DMS 273 (cell line): ENCODE measurements at regions not wholly inside any gene's neighbourhood (a gene's known extent, or its start where the extent isn't known, plus 50 kb on each side); places are given as distances from the start of the nearest gene placed in this dataset.

Experiments used
- DNase-seq: peaks from one replicate; lab custom pipeline; 2025; ENCODE audit not compliant: unreplicated experiment; lab: John Stamatoyannopoulos, UW

DNA sequence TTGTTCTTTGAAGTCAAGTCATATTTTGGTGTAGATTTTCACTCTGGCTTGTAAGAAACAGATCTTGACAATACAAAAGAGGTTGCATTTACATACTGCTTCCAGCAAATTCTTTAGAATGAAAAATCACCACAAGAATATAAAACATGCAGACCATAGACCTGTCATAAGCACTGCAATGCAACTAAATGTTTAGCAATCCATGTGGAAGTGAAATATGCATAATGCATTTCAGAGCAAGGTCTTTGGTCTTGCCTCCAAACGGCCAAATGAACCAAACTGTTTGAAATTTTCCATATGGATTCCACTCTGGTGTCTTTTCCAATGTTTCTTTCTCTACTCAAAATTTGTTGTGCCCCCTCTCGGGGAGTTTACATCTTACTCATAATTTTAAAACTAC is 271.0 kb upstream of the CDH20 start:
- no peak for DNase-seq

DNA sequence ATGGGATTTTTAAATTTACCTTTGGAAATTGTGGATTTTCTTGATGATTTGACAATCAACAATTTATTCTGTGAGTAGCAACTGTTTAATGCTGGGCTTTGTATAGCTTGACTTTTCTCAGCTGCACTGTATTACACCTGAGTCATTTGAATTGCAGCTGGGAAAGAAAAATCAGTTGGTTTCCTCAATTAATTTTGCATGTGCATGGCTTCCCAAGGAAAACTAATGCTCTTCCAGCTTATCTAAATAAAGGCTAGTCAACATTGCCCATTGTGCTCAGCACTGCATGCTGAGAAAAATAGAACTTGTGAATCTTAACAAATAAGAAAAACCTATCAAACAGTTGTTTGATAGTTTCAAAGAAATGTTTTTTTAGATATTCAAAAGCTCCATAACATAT is 268.3 kb upstream of the CDH20 start:
- DNase-seq = no peak

DNA sequence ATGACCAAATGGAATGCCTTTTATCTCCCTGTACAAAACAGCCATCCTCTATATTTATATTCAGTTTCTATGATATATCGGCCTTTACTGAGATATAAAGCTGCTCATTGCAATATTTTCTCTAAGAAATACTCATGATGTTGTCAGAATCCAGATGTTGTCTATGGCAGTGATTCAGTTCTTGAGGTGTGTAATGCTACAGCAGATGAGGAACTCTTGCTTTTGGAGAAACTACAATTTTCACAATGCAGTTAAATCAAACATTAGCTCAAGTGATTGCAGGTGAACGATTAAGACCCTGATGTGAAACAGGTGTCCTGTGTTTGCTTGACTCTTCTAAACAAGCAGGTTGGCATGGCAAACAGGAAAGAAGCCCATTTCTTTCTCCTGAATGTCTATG is 256.2 kb upstream of the CDH20 start:
- DNase-seq = no peak

DNA sequence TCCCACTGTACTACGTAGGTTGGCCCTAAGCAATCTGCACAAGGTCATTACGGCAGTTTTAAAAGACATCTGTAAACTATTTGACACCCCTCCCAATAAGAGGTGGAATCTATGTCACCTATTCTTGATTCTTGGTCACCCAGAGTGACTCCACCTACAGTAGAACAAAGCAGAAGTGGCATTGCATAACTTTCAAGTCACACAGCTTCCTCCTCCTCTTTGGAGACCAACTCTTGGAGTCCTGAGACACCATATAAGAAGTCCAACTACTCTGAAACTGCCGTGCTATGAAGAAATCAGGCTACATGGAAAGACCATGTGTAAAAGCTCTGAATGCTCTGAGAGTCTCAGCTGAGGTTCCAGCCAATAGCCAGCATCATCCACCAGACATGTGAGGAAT is 253.5 kb upstream of the CDH20 start:
- DNase-seq = no peak

DNA sequence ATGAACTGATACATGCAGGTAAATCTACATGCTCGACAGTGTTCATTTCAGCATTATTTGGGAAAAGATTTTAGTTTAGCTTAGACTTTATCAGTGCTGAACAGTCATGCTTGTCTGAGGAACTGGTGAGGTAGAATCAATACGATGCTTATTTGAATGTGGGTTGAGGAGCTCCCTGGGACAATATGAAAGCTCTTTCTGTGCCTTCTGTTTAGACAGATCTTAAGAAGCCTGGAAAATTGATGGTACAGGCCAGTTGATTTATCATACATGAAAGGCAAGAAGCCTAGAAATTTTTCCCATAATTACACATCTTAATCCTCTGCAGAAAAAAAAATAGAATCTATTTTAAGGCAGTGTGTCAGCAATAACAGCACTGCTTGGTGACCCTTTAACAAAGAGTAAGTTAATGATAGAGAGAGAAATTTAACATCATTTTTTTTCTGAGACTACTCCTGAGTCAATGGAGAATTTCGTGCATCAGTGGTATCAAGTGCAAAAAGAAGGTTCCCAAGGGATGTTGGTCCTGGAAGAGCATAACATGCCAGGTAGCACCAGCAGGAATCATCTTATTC is 252.2 kb upstream of the CDH20 start:
- no peak for DNase-seq

DNA sequence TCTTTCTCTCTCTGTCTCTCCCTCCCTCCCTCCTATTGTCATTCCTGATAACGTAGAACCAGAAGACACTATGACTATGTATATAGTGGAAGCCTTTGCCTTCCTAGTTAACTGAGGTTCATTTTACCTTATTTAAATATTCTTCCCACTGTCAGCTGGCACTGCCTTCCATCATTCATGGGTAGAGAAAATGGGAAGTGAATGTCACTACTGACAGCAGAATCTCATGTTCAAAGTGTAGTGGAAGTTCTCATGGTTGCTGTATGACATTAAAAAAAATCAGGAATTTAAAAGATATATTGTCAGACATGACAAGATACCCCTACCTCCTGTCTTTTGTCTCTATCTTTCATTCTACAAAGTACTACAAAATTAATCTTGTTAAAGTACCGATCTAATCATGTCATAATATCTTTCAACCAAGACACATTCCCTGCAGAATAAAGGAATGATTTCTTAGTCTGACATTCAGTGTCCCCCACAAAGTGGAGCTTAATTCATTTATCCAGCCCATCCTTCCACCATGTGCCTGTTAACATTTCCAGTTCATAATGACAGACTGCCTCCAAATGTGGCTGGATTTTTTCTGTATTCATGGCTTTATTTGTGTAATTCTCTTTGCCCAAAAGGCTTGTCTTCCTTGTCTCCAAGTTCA is 250.1 kb upstream of the CDH20 start:
- DNase-seq = no peak

DNA sequence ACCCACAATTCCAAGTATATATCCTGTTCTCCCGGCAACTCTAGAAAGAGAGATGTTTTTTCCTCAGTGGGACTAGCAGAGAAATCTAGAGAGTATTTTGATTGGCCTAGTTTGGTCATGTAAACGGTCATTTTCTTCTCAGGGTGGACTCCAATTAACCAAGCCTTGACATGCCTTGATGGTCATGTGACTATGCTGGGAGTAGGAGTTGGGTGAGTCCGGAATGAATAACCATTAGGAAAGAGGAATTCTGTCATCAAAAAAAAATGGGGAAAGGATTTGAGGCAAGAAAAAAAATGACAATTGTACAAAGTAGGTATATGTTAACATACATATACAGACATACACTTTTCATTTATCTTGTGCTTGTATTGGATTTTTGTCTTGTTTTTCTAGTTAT is 248.2 kb upstream of the CDH20 start:
- DNase-seq = no peak

DNA sequence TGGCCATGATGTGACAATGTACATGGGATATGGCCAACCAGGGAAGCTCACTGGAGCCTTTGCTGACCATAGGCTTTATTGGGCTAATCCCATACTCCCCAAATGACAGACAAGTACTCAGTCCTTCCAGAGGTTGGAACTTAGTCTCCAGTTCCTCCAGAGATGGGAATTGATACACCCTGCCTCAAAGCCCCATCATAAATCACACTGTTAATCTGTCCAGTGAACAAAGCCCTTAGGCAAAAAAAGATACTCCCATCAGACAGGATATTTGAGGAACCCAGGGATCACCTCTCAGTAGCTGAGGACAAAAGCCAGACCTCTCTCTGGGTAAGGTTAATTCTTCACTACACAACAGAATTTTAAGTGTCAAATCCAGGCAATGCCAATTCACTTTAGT is 247.5 kb upstream of the CDH20 start:
- DNase-seq = no peak

DNA sequence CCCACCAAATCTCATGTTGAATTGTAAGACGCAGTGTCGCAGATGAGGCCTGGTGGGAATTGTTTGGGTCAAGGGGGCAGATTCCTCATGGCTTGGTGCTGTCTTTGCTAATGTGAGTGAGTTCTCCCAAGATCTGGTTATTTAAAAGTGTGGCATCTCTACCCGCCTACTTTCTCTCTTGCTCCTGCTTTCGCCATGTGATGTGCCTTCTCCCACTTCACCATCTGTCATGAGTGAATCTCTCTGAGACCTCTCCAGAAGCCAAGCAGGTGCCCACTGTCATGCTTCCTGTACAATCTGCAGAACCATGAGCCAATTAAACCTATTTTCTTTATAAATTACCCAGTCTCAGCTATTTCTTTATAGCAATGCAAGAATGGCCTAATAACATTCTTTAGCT is 246.6 kb upstream of the CDH20 start:
- DNase-seq = no peak

DNA sequence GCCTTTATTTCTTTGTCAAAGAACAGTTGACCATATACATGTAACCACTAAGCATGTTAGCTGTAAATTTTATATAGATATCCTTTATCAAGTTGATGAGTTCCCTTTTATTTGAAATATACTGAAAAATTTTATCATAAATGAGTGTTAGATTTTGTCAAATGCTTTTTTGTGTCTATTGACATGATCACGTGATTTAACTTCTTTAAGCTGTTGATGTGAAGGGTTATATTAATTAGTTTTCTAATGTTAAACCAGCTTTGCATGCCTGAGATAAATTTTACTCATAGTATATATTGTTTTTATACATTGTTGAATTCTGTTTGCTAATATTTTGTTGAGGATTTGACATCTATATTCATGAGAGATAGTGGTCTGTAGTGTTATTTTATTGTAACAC is 241.9 kb upstream of the CDH20 start:
- no peak for DNase-seq

DNA sequence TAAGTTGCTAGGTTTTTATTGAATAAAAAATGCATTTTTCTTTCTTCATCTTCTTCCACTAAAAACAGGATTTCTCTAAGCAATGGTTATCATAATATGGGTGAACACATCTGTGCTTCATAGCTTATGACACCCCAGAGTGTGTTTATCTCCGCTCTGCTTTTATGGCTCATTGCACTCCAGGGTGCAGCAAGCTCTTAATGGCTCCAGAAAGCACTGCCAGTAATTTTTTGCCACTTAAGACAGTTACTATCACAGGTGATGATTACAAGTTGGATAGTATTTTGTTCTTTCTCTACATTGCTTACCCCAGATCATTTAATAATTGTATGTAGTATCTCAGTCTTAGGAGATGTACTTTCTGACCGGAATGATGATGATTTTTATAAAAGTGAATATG is 239.3 kb upstream of the CDH20 start:
- no peak for DNase-seq

DNA sequence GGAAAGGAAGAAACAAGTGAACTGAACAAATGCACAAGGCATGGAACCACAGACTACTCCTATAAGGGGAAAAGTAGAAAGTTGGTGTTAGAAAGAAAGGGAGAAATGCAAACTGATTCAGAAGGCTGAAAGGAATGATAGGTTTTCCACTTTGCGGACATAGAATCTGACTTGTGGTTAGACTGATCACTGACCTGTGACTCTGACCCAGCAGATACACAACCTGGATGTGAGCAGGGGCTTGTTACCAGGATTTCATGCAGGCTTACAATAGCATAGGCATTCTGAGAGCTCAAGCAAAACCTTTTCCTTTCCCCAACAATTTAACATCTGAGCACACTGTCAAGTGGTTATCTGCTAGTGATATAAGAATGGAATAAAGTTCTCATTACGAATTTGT is 237.0 kb upstream of the CDH20 start:
- DNase-seq = no peak

DNA sequence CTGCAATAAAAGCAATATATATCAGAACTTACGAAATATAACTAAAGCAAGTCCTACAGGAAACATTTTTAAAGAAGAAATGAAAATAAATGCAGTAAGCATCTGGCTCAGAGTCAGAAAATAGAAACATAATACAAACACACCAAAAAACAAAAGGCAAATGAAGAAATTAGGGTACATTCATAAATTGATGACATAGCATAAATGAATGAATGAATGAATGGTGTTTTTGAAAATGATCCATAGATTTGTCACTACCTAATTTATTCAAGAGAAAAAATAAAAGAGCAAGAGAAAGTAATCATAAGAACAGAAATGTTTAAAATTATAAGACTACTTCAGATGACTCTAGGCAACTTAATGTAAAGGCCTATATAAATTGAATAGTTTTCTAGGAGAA is 226.1 kb upstream of the CDH20 start:
- DNase-seq = no peak

DNA sequence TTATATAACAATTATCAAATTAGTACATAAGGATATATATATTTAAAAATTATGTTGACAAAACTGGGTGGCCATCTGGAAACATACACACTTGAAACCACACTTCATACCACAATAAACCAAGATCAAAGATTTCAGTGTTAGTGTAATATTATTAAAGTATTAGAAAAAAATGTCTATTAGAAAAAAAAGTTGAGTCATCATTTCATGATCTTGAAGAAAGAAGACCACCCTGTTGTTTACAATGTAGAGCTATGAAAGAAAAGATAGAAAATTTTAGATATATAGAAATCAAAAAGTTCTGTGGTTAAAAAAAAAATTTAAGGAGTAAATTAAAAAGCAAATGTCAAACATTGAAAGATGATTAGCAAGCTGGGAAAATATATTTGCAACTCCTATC is 224.5 kb upstream of the CDH20 start:
- DNase-seq = no peak

DNA sequence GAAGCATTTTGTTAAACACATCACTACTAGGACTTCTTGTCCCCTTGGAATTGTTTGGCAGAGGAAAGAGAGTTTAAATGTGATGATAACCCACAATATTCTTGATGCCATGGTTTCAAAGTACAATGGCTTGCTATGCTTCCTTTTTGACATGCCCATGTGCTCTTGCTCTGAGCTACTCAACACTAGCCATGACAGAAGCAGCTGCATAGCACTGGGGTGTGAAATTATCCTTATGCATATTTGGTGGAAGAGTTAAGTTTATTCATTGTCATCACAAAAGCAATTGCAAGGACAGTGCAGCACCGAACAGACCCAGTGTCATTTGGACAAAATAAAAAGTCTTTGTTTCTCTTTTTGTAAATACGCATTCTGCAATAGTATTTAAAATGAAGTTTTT is 209.9 kb upstream of the CDH20 start:
- DNase-seq = no peak

DNA sequence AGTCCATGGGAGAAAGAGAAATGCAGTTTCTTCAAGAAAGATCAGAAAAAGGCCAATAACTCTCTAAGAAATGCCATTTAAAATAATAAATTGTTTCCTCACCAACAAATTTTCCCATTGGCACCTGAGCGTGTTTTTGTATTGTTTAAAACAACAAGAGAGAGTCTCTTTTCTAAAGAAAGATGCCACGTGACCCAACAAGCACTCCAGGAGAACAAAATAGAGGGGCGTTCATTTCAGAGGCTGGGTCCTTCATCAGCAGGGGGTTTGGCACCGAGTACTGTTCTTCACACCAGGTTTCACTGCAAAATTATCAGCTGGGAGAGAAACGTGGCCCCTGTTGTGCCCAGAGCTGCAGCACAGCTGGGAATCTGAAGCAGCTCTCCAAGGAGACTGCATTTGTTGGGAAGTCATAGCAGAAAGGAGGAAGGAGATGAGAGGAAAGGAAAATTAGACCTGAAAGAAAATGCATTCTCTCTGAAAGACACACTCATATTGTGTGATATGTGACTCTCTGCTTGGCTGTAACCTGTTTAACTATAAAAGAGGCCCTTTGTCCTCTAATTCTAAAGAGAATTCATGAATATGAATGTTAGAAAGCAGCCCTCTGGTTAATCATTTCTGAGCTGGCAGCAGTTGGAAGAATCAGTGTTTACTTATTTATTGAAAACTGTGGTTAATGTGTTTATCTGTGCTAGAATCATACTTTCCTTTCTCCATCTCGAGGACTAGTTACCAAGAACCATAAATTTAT is 205.3 kb upstream of the CDH20 start:
- DNase-seq = no peak

DNA sequence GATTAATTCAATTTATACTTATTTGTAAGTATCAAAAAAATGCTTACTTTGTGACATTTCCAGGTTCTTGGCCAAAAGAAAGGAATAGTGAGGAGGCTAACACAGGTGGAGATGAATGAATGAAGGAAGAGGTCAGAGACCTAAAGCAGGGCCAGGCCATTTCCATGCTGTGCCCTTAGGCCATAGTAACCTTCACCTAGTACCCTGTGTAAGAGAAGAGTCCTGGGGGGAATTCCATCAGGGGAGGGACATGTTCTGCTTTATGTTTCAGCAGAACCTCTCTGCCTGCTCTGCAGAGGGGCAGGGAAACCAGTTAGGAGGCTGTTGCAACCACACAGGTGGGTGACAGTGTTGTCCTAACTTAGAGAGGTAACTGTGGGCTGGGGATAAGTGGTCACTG is 204.2 kb upstream of the CDH20 start:
- no peak for DNase-seq

DNA sequence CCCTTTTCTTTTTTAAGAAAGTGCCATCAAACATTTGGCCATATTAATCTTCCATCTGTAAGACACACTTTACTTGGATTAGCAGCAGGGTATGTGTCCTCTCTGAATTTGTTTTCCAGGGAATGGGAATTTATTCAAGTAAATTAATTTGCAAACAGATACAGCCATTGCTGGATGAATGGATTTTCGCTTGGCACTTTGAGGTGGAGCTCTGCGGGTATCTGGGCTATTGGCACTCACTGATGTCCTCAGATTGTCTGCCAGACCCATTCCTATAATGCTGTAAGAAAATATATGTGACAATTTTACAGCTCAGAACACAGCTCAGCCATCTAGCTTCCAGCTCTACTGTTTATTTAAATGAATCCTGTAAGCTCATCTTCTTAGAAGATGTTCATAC is 201.2 kb upstream of the CDH20 start:
- no peak for DNase-seq

DNA sequence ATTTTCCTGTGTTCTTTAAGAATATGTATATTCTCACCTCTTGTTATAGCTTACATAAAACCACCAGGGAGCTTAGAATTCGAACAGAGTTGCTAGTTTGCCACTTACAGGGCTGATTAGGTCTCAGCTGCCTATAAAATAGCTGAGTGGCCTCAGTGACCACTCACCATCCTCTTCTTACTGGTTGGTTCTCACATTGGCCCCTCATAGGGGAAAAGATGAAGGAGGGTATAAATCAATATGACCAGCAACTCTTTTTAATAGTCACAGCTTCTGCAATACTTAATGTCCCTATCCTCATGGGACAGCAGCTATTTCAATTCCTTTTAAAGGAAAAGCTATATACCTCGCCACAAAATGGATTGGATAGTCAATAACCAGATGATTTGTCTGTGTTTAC is 199.4 kb upstream of the CDH20 start:
- no peak for DNase-seq

DNA sequence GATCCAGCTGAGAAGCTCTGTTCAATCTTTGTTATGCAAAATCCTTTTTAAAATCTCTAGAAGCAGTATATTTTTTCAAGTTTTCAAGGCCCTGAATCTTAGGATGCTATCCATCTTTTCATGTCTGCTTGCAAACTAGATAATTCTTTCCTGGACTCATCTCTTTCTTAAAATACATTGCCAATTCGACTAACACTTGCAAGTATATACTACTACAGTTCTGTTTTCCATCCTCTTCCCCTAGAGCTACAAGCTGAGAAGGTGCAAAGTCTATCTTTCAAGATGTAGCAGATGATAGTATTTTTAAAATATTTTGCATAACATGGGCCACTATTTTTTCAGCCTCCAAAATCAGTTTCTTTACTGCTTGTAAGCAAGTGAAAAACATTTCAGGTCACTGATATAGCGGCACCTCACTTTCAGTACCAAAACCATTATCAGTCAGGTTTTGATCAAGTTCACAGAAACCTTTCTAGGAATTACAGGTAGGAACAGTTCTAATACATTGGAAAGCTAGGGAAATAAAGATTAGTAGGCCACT is 196.4 kb upstream of the CDH20 start:
- DNase-seq = no peak

DNA sequence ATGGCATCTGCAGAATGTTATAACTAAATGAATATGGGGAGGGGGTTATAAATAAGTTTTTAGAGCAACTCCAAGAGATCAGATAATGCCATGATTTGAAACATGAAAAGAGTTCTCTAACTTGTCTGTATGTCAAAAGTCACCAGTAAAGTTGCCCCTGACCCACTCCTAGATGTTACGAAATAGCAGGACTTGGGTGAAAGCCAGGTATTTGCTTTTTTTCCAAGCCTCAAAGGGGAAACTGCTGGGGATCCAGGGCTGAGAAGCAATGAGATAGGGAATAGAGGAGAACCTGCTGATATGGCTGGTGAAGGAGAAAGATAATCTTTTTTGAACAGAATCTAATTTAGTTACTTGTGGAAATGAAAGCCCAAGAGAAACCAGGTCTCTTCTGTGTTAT is 191.5 kb upstream of the CDH20 start:
- no peak for DNase-seq

DNA sequence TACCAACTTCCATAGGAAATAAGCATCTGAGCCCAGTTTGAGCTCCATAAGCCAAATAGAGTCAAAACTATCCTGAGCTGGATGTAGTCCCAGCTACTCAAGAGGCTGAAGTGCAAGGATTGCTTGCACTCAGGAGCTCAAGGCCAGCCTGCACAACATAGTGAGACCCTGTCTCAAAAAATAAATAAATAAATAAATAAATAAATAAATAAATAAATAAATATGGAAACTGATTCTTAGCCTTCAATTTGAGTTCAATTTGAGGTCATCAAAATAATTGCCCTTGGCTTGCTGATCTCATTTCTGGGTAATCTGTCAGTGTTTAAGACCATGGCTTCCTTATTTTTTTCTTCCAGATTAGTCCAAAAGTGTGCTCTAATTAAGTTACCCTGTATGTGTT is 184.9 kb upstream of the CDH20 start:
- no peak for DNase-seq
